GM21360 (cell line): ENCODE measurements at regions not wholly inside any gene's neighbourhood (a gene's known extent, or its start where the extent isn't known, plus 50 kb on each side); places are given as distances from the start of the nearest gene placed in this dataset.

ENCODE experiments used
- ATAC-seq: cut with Tn5 transposase; IDR thresholded peaks from one replicate; pipeline ENCODE4 v1.9.1; 2021; ENCODE audit warnings: mild to moderate bottlenecking, moderate library complexity; ENCODE audit not compliant: unreplicated experiment

GRCh38 chr5:98414938-98415337, 358.5 kb upstream of the RGMB start:
- ATAC-seq: no peak

GRCh38 chr5:98415663-98416062, 357.8 kb upstream of the RGMB start:
- ATAC-seq: no peak

DNA sequence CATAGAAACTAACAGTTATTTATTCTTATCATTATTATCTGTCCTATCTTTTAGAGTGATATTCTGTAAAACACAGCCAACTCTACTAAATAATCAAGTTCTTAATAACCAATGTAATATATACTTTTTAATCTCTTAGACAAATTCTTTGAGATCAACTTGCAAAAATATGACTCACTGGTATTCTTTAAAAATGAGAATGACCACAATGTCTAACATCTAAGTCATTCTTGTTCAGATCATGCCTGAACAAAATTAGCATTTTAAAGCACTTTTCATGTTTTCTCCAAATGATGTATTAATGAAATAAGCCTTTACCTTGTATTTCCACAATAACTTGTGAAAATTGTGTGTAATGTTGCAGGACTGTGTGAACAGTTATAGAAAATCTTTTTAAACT, 356.9 kb upstream of the RGMB start:
- ATAC-seq: no peak

- no peak for ATAC-seq
Measured at GRCh38 chr5:98419825-98420224, 353.6 kb upstream of the RGMB start.

DNA sequence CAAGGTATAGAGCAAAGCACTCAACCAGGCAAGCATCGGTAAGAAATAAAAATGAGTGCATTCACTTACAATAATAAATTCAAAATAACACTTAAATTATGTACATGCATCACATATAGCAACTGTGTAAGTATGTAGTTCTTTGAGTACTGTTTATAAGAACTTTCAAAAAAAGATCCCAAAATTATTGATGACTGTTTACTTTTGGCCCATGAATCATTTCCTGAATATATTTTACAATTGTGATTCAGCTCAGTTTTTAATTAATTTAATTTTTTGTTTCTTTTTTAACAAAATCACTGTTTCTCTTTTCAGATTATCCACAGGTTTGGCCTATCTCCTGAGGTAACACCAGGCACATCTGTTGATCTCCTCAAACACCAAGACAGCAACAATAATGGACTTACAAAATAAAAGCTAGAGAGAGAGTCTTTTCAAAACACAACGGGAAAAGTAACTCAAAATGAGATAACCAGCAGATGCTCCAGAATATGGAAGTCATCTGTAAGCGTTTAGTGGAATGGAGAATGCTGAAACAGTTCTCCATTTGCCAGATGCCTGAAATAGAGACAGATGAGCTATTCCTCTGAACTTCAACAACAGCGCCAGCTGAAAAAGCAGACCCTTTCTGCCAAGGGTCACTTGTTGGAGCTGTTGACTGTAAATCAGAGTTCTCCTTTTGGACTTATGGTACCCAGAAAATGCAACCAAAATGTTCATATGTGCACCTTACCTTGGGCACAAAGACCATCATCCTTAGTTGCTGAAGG, 348.6 kb upstream of the RGMB start:
- ATAC-seq: no peak

DNA sequence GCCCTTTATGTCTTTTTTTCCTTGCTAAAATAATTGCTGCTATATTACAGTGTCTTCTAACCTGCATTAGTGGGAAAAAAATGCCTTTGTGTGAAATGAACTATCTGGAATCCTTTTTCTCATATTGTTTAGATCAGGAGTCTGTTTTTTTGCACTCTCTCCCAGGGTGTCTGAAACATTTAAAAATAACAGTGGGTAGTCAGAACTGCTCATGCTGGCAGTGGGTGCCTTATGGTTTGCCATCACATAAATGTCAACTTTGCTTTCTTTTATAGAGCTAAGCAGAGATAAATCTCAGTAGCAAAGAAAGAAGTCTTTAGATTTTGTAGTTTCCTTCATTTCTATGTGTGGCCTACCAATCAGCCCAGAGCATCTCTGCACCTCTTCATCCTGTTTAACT, 347.8 kb upstream of the RGMB start:
- ATAC-seq: no peak

GRCh38 chr5:98428806-98429205, 344.7 kb upstream of the RGMB start:
- ATAC-seq: peak; percentile 44

- no peak for ATAC-seq
Measured at GRCh38 chr5:98432378-98432777, 341.1 kb upstream of the RGMB start.

GRCh38 chr5:98433022-98433421, 340.4 kb upstream of the RGMB start:
- no peak for ATAC-seq

DNA sequence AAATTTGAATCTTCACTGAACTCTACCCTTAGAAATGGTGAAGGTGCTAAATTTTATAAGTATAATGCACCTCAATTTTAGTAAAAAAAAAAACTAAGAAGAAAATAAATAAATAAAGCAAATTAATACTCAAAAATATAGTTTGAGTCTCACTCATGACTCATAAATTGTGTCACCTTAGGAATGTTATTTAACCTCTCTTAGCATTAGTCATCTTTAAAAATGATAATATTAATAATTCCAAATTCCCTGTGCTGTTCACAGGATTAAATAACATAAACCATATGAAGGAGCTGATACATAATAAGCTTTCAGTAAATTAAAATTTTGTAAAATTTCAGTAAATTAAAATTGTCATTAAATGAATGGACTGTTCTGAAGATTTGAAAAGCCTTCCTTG, 339.8 kb upstream of the RGMB start:
- no peak for ATAC-seq

DNA sequence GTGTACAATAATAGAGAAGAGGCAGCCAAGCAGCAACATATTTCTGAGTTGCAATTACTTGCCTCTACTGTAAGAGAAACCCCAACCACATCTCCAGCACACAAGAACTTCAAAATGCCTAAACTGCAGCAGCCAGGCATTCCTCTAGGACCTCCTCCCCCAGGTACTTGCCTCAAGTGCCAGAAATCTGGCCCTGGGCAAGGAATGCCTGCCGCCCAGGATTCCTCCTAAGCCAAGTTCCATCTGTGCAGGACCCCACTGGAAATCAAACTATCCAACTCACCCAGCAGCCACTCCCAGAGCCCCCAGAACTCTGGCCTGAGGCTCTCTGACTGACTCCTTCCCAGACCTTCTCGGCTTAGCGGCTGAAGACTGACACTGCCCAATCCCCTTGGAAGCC, 336.8 kb upstream of the RGMB start:
- no peak for ATAC-seq

GRCh38 chr5:98442448-98442847, 331.0 kb upstream of the RGMB start:
- ATAC-seq: no peak

GRCh38 chr5:98443881-98444280, 329.6 kb upstream of the RGMB start:
- ATAC-seq: no peak

GRCh38 chr5:98453296-98453695, 320.2 kb upstream of the RGMB start:
- ATAC-seq: no peak

DNA sequence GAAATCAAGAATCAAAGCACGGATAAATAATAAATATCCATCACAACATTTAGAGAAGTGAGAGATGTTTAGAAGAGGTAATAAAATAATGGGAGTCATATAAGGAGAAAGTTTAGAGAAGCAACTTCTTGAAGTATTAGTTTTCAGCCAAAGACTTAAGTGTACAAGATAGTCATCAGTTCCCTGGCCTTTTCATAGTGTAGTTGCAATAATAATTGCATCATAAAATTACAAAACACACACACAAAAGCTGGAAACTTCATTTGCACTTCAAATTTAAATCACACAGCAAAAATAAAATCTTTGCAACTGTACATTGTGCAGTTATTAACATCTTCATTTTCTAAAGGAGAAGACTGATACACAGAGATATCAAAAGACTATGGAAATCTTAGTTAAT, 319.1 kb upstream of the RGMB start:
- ATAC-seq: no peak

- no peak for ATAC-seq
Measured at GRCh38 chr5:98454904-98455303, 318.6 kb upstream of the RGMB start.

DNA sequence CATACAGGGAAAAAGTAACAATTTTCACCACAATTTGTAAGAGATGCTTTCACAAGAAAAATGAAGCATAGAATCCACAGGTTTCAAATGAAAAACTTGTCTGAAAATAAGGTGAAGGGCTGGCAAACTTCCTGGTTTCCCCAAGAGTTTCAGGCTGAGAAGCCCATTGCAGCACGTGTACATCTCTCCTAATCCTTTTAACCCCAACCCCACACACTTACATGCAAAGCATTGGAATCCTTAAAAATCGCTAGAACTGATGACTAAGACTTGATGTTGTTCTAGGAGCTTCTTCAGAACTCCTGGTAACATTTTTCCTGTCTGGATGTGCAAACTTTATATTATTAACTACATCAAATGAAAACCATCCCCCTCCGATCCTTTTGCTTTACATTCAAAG, 317.8 kb upstream of the RGMB start:
- ATAC-seq: no peak

GRCh38 chr5:98458004-98458403, 315.5 kb upstream of the RGMB start:
- ATAC-seq: no peak

- no peak for ATAC-seq
Measured at GRCh38 chr5:98458726-98459125, 314.7 kb upstream of the RGMB start.

- no peak for ATAC-seq
Measured at GRCh38 chr5:98460536-98460935, 312.9 kb upstream of the RGMB start.

DNA sequence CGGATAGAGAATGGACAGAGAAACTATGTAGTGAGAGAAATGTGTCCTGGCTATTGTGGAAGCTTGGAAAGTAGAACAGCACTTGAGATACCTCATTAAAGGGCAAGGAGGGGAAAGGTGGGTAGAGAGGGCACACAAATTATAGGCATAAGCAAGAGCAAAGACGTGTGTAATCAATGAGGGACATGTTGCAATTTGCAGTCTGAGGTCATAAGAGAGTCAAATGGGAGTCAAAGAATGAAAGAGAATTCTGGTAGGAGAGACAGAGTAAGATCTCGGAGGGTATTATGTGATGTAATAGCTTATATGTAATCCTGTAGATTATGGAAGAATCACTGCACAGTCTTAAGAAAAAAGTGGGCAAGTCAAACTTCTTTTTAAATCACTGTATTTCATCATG, 312.0 kb upstream of the RGMB start:
- no peak for ATAC-seq

- no peak for ATAC-seq
Measured at GRCh38 chr5:98463222-98463621, 310.2 kb upstream of the RGMB start.

DNA sequence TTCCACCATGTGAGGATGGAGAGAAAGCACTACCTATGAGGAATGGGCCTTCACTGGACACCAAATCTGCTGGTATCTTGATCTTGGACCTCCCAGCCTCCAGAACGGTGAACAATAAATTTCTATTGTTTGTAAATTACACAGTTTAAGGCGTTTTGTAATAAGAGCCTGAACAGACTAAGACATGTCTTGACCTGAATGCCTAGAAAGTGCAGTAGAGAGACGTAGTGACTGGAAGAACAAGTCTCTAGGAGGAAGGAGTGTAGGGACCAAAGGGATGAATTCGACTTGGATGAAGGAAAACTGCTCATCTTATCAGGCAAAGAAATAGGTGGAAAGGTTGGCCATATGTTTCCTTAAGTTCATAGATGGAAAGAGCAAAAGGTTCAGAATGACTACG, 309.8 kb upstream of the RGMB start:
- no peak for ATAC-seq
